OCI-LY3 (cell line): ENCODE measurements at regions not wholly inside any gene's neighbourhood (a gene's known extent, or its start where the extent isn't known, plus 50 kb on each side); places are given as distances from the start of the nearest gene placed in this dataset.

Source experiments
- EZH2phosphoT487 ChIP-seq: fragments of 200-600 bp; shearing (Covaris generic); IDR thresholded peaks from 2 replicates; pipeline ENCODE4 v1.6.1; 2018; ENCODE audit warnings: antibody characterized with exemption, mixed run types, low read depth
- TF ChIP-seq, protein P1 (sequence below): fragments of 200-600, 300-600 bp; sonication (generic); IDR thresholded peaks from 2 replicates; pipeline ENCODE4 v1.5.1; 2014; ENCODE audit warnings: antibody characterized with exemption, low read length, low read depth

DNA sequence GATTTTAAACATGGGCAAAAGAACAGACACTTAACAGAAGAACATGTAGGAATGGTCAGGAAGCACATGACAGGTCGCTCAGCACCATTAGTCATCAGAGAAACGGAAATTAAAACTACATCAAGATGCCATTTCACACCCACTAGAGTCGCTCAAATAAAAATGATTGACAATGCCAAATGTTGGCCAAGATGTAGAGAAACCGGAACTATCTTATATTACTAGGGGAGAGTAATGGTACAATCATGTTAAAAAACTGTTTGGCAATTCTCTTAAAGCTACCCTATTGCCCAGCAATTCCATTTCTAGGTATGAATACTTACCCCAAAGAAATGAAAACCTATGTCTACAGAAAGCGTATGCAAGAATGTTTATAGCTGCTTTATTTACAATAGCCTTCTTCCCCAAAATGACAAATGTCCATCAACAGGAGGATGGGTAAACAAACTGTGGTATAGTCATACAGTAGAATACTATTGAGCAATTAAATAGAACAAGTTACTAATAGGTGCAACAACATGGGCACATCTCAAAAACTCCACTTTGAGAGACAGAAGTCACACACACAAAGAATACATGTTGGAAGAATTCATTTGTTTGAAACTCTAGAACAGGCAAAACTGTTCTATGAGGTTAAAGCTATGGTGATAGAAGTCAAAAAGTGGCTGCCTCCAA lies 92.8 kb downstream of the ETS2 start:
- TF ChIP-seq, protein P1, sequence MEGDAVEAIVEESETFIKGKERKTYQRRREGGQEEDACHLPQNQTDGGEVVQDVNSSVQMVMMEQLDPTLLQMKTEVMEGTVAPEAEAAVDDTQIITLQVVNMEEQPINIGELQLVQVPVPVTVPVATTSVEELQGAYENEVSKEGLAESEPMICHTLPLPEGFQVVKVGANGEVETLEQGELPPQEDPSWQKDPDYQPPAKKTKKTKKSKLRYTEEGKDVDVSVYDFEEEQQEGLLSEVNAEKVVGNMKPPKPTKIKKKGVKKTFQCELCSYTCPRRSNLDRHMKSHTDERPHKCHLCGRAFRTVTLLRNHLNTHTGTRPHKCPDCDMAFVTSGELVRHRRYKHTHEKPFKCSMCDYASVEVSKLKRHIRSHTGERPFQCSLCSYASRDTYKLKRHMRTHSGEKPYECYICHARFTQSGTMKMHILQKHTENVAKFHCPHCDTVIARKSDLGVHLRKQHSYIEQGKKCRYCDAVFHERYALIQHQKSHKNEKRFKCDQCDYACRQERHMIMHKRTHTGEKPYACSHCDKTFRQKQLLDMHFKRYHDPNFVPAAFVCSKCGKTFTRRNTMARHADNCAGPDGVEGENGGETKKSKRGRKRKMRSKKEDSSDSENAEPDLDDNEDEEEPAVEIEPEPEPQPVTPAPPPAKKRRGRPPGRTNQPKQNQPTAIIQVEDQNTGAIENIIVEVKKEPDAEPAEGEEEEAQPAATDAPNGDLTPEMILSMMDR: no peak
- TF ChIP-seq EZH2phosphoT487: no peak
